GM10266 (cell line): ENCODE measurements at regions not wholly inside any gene's neighbourhood (a gene's known extent, or its start where the extent isn't known, plus 50 kb on each side); places are given as distances from the start of the nearest gene placed in this dataset.
"Not testable (repeated sequence)": the region's sequence is repeated elsewhere in the genome, so short reads cannot be mapped to it uniquely, and the experiment has no call there.

Experiments used
- DNase-seq: peaks from one replicate; pipeline ENCODE4 v3.0.0; 2012; ENCODE audit errors: extremely low spot score
- TF ChIP-seq, protein P1 (sequence below): IDR thresholded peaks from 2 replicates; pipeline ENCODE4 v1.5.1; 2012; ENCODE audit warnings: mild to moderate bottlenecking, low read depth; ENCODE audit not compliant: control insufficient read depth, insufficient read depth; ENCODE audit errors: missing control alignments

GRCh38 chr14:81767266-81767995 lies 233.8 kb upstream of the SEL1L start:
- TF ChIP-seq, protein P1, sequence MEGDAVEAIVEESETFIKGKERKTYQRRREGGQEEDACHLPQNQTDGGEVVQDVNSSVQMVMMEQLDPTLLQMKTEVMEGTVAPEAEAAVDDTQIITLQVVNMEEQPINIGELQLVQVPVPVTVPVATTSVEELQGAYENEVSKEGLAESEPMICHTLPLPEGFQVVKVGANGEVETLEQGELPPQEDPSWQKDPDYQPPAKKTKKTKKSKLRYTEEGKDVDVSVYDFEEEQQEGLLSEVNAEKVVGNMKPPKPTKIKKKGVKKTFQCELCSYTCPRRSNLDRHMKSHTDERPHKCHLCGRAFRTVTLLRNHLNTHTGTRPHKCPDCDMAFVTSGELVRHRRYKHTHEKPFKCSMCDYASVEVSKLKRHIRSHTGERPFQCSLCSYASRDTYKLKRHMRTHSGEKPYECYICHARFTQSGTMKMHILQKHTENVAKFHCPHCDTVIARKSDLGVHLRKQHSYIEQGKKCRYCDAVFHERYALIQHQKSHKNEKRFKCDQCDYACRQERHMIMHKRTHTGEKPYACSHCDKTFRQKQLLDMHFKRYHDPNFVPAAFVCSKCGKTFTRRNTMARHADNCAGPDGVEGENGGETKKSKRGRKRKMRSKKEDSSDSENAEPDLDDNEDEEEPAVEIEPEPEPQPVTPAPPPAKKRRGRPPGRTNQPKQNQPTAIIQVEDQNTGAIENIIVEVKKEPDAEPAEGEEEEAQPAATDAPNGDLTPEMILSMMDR, result no peak
- no peak for DNase-seq

DNA sequence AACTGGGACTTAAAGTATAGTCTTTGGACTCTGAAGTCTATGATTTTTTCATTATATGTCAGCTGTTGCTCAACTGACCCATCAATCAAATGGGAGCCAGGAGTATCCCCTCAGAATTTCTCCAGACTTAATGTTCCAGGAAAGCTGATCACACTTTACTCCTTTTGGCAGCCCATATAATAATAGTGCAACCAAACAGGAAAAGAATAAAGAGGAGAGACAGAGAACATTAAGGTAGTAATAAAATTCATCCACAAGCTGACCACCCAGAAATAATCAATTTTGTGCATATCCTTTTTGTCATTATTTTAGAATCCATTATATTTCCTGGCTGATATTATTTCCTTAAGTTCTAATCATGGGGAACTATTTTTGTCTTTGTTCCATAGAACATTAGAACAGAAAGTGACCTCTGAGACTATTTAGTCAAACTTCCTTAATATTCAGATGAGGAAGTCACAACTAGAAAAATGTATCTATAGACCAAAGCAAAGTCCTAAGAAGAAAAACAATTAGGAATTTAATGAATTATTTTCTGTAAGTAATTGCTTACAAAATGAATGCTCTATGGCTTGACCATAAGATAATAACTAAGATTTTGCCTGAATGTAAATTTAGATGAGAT lies 238.1 kb upstream of the SEL1L start:
- TF ChIP-seq, protein P1, result no peak
- no peak for DNase-seq

- TF ChIP-seq, protein P1, result no peak
- no peak for DNase-seq
Observed at GRCh38 chr14:81772381-81772780, 238.7 kb upstream of the SEL1L start.

DNA sequence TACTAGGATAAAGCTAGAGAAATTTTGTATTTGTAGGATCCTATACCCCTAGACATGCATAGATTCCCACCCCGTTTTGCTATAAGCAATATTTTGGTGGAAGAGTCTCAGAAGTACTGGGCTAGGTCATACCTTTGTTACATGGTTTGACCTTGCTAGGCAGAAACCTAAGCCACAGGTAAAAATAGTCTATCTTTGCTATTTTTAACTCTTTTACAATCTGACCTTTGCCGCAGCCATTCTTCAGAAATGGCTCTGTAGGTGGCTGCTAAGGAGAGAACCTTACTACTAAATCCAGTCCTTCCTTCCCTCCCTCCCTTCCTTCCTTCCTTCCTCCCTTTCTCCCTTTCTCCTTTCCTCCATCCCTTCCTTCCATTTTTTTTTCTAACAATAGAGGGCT lies 242.9 kb upstream of the SEL1L start:
- DNase-seq, result no peak
- TF ChIP-seq, protein P1, result no peak

DNA sequence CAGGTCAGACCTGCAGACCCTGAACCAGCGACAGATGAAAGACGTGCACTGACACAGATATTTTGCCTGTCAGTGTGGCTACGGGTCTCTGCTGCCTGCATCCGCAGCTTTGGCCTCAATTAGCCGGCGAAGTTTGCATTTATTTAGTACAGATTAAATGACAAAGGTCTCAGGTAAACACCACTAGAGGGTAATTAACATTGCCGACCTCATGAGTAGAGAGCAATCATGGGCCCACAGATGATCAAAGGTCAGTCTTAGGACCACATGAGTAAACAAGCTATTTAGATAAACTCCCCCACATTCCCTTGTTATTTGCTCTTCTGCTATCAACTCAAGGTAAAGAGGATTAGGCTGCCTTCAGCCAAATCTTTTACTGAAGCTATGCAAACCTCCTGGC lies 248.1 kb upstream of the SEL1L start:
- not testable (repeated sequence) for DNase-seq

DNA sequence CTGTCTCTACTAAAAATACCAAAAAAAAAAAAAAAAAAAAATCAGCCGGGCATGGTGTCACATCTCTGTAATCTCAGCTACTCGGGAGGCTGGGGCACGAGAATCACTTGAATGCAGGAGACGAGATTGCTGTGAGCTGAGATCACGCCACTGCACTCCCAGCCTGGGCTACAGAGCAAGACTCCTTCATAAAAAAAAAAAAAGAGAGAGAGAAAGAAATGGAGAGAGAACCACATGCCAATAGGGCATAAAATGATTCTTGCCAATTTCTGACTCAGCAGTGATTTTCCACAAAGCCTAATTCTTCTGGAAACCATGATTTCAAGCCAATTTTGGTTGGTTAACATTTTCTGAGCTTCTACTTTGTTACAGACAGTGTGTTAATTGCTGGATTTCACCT lies 250.4 kb upstream of the SEL1L start:
- no peak for DNase-seq
- TF ChIP-seq, protein P1, result no peak

- TF ChIP-seq, protein P1, result no peak
- DNase-seq, result no peak
Observed at GRCh38 chr14:81797315-81797714, 263.7 kb upstream of the SEL1L start.
